Esophagus (tissue), 2 donors: ENCODE measurements at regions not wholly inside any gene's neighbourhood (a gene's known extent, or its start where the extent isn't known, plus 50 kb on each side); places are given as distances from the start of the nearest gene placed in this dataset.

Experiments used
- H3K27ac ChIP-seq, 2 donors: one replicate each; pipeline ENCODE4 v1.5.1; 2013; ENCODE audit warnings: low read depth in 2 of 2, mild to moderate bottlenecking in 2 of 2, inconsistent platforms in 1 of 2, low read length in 1 of 2, moderate library complexity in 1 of 2
- H3K27me3 ChIP-seq, 2 donors: one replicate each; pipeline ENCODE4 v1.6.1; 2013; ENCODE audit warnings: low read length in 2 of 2, control low read depth in 1 of 2, mild to moderate bottlenecking in 1 of 2; ENCODE audit not compliant: insufficient read depth in 2 of 2, control insufficient read depth in 1 of 2
- H3K36me3 ChIP-seq, 2 donors: one replicate each; pipeline ENCODE4 v1.6.1; 2013; ENCODE audit warnings: low read length in 1 of 2; ENCODE audit not compliant: control insufficient read depth in 2 of 2, insufficient read depth in 2 of 2
- H3K4me1 ChIP-seq, 2 donors: one replicate each; pipeline ENCODE4 v1.6.1; 2013; ENCODE audit warnings: low read length in 1 of 2; ENCODE audit not compliant: control insufficient read depth in 2 of 2, insufficient read depth in 2 of 2
- H3K4me3 ChIP-seq, 2 donors: one replicate each; pipeline ENCODE4 v1.5.1; 2013; ENCODE audit warnings: low read length in 2 of 2, mild to moderate bottlenecking in 2 of 2, low read depth in 1 of 2, moderate library complexity in 1 of 2
- H3K9me3 ChIP-seq, 2 donors: one replicate each; pipeline ENCODE4 v1.6.1; 2013; ENCODE audit warnings: mild to moderate bottlenecking in 2 of 2, low read depth in 1 of 2, low read length in 1 of 2, moderate library complexity in 1 of 2; ENCODE audit not compliant: control insufficient read depth in 2 of 2, insufficient read depth in 1 of 2
- WGBS, 2 donors: extraction: QIAGEN DNeasy Blood & Tissue Kit; methylation state at CpG; one replicate each; pipeline ENCODE4 v1.1.7; 2013; 5-methylcytosine and 5-hydroxymethylcytosine counted together
- donor health status: healthy with polysubstance abuse.
- donor health status: Bipolar disorder and iron deficiency.

GRCh38 chr13:37241786-37242185 lies 136.3 kb upstream of the CSNK1A1L start:
- no peak overlapping the region for H3K27ac ChIP-seq
- peaks cover 0 to 2% of the 10 kb centered on the region in 2 donors for H3K9me3 ChIP-seq
- 87 to 92% methylated on average over 4 of the region's 4 CpGs for WGBS, 2 donors
- H3K36me3 ChIP-seq, result no peaks in the 10 kb centered on the region
- H3K4me3 ChIP-seq, result no peak overlapping the region
- H3K27me3 ChIP-seq, result no peaks in the 10 kb centered on the region
- no peaks in the 10 kb centered on the region for H3K4me1 ChIP-seq

DNA sequence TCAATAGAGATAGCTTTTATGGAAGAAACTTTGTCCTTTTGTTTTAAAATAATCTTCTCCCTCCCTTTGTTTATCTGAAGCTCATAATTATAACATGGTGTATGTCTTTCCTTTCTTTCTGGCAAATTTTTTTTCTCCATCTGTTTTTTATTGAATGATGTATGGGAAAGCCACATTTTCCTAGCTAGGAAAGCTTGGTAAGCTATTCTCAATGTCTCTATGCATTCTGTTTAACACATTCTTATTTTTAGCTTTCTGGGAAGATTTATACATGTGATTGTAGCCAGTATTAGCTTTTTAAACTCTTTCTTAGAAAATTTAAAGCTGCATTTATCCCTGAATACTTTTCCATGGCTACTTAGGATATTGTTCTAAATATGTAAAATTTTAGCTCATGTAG lies 124.9 kb upstream of the CSNK1A1L start:
- no peaks in the 10 kb centered on the region for H3K27me3 ChIP-seq
- H3K27ac ChIP-seq, result no peak overlapping the region
- no peak overlapping the region for H3K4me3 ChIP-seq
- H3K9me3 ChIP-seq, result peaks cover 0 to 3% of the 10 kb centered on the region in 2 donors
- no peaks in the 10 kb centered on the region for H3K36me3 ChIP-seq
- H3K4me1 ChIP-seq, result no peaks in the 10 kb centered on the region

GRCh38 chr13:37229931-37230330 lies 124.5 kb upstream of the CSNK1A1L start:
- no peak overlapping the region for H3K27ac ChIP-seq
- H3K9me3 ChIP-seq, result peaks cover 0 to 3% of the 10 kb centered on the region in 2 donors
- H3K36me3 ChIP-seq, result no peaks in the 10 kb centered on the region
- no peak overlapping the region for H3K4me3 ChIP-seq
- H3K4me1 ChIP-seq, result no peaks in the 10 kb centered on the region
- H3K27me3 ChIP-seq, result no peaks in the 10 kb centered on the region
- 0 to 2% methylated on average over 1 of the region's 1 CpG for WGBS, 2 donors

DNA sequence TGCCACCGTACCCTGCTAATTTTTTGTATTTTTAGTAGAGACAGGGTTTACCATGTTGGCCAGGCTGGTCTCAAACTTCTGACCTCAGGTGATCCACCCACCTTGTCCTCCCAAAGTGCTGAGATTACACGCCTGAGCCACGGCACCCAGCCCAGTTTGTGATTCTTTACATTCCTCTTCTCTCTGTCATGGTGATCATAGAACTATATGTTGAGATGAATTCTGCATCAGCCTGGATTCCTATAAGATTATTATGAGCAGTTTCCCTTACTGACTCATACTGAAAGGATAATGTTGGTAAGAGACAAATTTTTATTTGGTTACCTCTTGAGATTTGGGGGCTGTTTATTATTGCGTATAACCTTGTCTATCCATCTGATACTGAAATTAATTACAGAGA lies 121.5 kb upstream of the CSNK1A1L start:
- H3K9me3 ChIP-seq, result no peaks in the 10 kb centered on the region
- 85 to 92% methylated on average over 4 of the region's 4 CpGs for WGBS, 2 donors
- no peak overlapping the region for H3K27ac ChIP-seq
- H3K4me1 ChIP-seq, result no peaks in the 10 kb centered on the region
- no peaks in the 10 kb centered on the region for H3K27me3 ChIP-seq
- no peak overlapping the region for H3K4me3 ChIP-seq
- no peaks in the 10 kb centered on the region for H3K36me3 ChIP-seq

GRCh38 chr13:37225414-37226070 lies 120.1 kb upstream of the CSNK1A1L start:
- Histone ChIP-seq H3K27me3 (no peaks in the 10 kb centered on the region), H3K4me3 (no peak overlapping the region), H3K27ac (no peak overlapping the region), H3K4me1 (no peaks in the 10 kb centered on the region), H3K9me3 (no peaks in the 10 kb centered on the region), H3K36me3 (no peaks in the 10 kb centered on the region)
- WGBS, 2 donors, result 29 to 36% methylated on average over 1 of the region's 1 CpG

- Histone ChIP-seq H3K27me3 (no peaks in the 10 kb centered on the region), H3K9me3 (no peaks in the 10 kb centered on the region), H3K36me3 (no peaks in the 10 kb centered on the region), H3K4me3 (no peak overlapping the region), H3K27ac (no peak overlapping the region), H3K4me1 (no peaks in the 10 kb centered on the region)
- WGBS, 2 donors, result 73 to 82% methylated on average over 1 of the region's 1 CpG
Measured at GRCh38 chr13:37216331-37216730, 110.9 kb upstream of the CSNK1A1L start.

- Histone ChIP-seq H3K9me3 (no peaks in the 10 kb centered on the region), H3K27me3 (no peaks in the 10 kb centered on the region), H3K27ac (no peak overlapping the region), H3K4me3 (no peak overlapping the region), H3K36me3 (no peaks in the 10 kb centered on the region), H3K4me1 (no peaks in the 10 kb centered on the region)
- WGBS, 2 donors, result 71 to 79% methylated on average over 2 of the region's 2 CpGs
Measured at GRCh38 chr13:37212826-37213225, 107.4 kb upstream of the CSNK1A1L start.

DNA sequence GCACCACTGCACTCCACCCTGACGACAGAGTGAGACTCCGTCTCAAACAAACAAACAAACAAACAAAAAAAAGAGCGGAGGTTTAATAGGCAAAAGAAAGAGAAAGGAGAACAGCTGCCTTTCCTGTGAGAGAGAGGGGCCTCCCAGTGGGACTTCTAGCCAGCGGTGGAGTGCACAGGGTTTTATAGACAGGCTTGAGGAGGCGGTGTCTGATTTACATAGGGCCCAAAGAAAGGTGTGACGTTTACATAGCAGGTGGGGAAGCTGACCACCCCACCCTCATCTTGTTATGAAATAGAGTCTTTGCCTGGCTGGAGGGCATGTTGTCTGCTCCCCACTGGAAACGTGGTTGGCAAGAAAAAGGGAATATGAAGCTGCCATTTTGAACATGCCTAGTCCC lies 106.0 kb upstream of the CSNK1A1L start:
- Histone ChIP-seq H3K9me3 (no peaks in the 10 kb centered on the region), H3K27me3 (no peaks in the 10 kb centered on the region), H3K27ac (no peak overlapping the region), H3K36me3 (no peaks in the 10 kb centered on the region), H3K4me1 (no peaks in the 10 kb centered on the region), H3K4me3 (no peak overlapping the region)
- 75 to 79% methylated on average over 7 of the region's 7 CpGs for WGBS, 2 donors

DNA sequence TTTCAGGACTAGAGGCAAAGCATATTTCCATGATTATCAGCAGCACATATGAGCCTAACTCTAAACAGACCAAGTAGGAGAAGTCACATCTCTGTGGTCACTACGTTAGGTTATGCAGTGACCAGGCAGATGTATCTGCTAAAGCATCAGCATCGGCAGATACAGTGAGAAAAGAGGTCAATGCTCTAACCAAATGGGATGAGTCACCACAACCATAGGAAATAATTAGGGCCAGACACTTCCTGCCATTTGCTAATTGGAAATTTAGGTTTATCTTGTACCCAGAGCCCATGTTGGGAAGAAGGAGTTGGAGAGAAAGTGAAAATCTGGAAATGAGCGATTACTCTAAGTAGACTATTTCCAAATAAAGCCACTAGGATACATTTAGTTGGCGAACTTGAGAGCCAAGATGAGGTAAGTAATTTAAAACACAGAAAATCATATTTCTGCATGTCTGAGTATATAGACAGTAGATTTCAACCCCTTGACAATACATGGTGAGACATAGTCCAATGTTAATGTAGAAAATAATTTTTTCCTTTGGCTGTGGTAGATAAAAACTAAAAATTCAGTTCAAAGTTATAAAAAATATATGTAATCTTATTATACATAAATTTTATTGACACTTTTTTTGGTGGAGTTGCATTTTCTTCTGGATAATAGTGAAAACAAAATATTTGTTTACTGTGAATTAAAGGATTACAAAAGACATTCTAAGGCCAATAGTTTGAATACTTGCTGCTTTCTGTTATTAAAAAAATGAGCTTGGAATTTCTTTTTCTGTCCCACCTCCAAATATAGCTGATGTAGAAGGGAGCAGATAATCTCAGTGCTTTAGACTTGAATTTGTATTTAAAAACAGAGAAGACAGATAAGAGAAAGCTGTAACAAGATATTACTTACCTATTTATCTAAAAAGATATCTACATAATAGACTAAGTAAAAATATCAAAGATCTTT lies 104.4 kb upstream of the CSNK1A1L start:
- H3K36me3 ChIP-seq, result no peaks in the 10 kb centered on the region
- H3K4me1 ChIP-seq, result no peaks in the 10 kb centered on the region
- H3K27ac ChIP-seq, result no peak overlapping the region
- H3K9me3 ChIP-seq, result no peaks in the 10 kb centered on the region
- 76 to 79% methylated on average over 4 of the region's 4 CpGs for WGBS, 2 donors
- H3K27me3 ChIP-seq, result no peaks in the 10 kb centered on the region
- no peak overlapping the region for H3K4me3 ChIP-seq
